ENCODE measurements at regions not wholly inside any gene's neighbourhood (a gene's known extent, or its start where the extent isn't known, plus 50 kb on each side); places are given as distances from the start of the nearest gene placed in this dataset.

- DNase-seq (no peak), ATAC-seq (no peak)
- Mint-ChIP-seq H3K27ac (no peak overlapping the region), H3K4me3 (no peak overlapping the region), H3K4me1 (ENCODE audit: low read depth) (no peaks in the 10 kb centered on the region), H3K27me3 (no peaks in the 10 kb centered on the region), H3K9me3 (peaks cover 3% of the 10 kb centered on the region), H3K36me3 (ENCODE audit: low read depth) (no peaks in the 10 kb centered on the region)
- intact Hi-C loops (cut with micrococcal nuclease), result no loop called here
- POLR2A ChIA-PET, result no interaction called here
- TF ChIP-seq, protein P1, sequence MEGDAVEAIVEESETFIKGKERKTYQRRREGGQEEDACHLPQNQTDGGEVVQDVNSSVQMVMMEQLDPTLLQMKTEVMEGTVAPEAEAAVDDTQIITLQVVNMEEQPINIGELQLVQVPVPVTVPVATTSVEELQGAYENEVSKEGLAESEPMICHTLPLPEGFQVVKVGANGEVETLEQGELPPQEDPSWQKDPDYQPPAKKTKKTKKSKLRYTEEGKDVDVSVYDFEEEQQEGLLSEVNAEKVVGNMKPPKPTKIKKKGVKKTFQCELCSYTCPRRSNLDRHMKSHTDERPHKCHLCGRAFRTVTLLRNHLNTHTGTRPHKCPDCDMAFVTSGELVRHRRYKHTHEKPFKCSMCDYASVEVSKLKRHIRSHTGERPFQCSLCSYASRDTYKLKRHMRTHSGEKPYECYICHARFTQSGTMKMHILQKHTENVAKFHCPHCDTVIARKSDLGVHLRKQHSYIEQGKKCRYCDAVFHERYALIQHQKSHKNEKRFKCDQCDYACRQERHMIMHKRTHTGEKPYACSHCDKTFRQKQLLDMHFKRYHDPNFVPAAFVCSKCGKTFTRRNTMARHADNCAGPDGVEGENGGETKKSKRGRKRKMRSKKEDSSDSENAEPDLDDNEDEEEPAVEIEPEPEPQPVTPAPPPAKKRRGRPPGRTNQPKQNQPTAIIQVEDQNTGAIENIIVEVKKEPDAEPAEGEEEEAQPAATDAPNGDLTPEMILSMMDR (IDR thresholded peaks at IDR 0.05), result no peak
- CTCF ChIA-PET, result no interaction called here
Measured at GRCh38 chr1:177435364-177435763, 264.6 kb downstream of the BRINP2 start.

GRCh38 chr1:177432897-177433296, 262.1 kb downstream of the BRINP2 start:
- peaks cover 3% of the 10 kb centered on the region for H3K9me3 Mint-ChIP-seq
- ChIA-PET POLR2A (no interaction called here), CTCF (no interaction called here)
- no peaks in the 10 kb centered on the region for H3K27me3 Mint-ChIP-seq
- H3K4me1 Mint-ChIP-seq (ENCODE audit: low read depth), result no peaks in the 10 kb centered on the region
- no peaks in the 10 kb centered on the region for H3K36me3 Mint-ChIP-seq (ENCODE audit: low read depth)
- TF ChIP-seq, protein P1 (IDR thresholded peaks at IDR 0.05), result no peak
- no peak for ATAC-seq
- no peak overlapping the region for H3K4me3 Mint-ChIP-seq
- no peak for DNase-seq
- no peak overlapping the region for H3K27ac Mint-ChIP-seq
- intact Hi-C loops (cut with micrococcal nuclease), result no loop called here

GRCh38 chr1:177431123-177431522, 260.4 kb downstream of the BRINP2 start:
- ChIA-PET POLR2A (no interaction called here), CTCF (no interaction called here)
- DNase-seq, result no peak
- TF ChIP-seq, protein P1 (IDR thresholded peaks at IDR 0.05), result no peak
- intact Hi-C loops (cut with micrococcal nuclease), result no loop called here
- H3K4me1 Mint-ChIP-seq (ENCODE audit: low read depth), result no peaks in the 10 kb centered on the region
- no peak overlapping the region for H3K4me3 Mint-ChIP-seq
- no peak overlapping the region for H3K27ac Mint-ChIP-seq
- ATAC-seq, result no peak
- no peaks in the 10 kb centered on the region for H3K27me3 Mint-ChIP-seq
- H3K36me3 Mint-ChIP-seq (ENCODE audit: low read depth), result no peaks in the 10 kb centered on the region
- peaks cover 3% of the 10 kb centered on the region for H3K9me3 Mint-ChIP-seq

DNA sequence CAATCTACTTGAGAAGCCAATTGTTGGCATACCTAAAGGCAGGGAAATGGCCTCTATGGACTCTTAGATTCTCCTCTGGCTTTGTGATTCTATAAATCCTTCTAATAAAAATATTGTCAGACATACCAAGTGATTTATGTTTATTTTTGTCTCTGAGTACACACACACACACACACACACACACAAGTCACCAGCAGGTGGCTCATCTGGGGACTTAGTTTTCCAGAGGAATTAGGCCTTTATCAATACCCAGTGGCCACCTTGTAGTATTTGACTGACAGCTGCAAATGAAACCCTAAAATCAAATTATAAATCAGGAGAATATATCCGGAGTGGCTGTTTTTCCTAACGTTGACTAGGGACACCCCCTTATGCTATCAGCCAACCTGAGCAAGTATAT, 258.5 kb downstream of the BRINP2 start:
- TF ChIP-seq, protein P1 (IDR thresholded peaks at IDR 0.05), result no peak
- H3K36me3 Mint-ChIP-seq (ENCODE audit: low read depth), result no peaks in the 10 kb centered on the region
- ATAC-seq (no peak), DNase-seq (no peak)
- H3K4me3 Mint-ChIP-seq, result no peak overlapping the region
- no peaks in the 10 kb centered on the region for H3K4me1 Mint-ChIP-seq (ENCODE audit: low read depth)
- intact Hi-C loops (cut with micrococcal nuclease), result no loop called here
- H3K27ac Mint-ChIP-seq, result no peak overlapping the region
- no peaks in the 10 kb centered on the region for H3K27me3 Mint-ChIP-seq
- CTCF ChIA-PET, result interaction anchor here (0.6 kb wide), 1 partner anchor 716 kb away, joined by 3 read pairs; no protein-coding TSS in a partner anchor
- POLR2A ChIA-PET, result no interaction called here
- no peaks in the 10 kb centered on the region for H3K9me3 Mint-ChIP-seq

DNA sequence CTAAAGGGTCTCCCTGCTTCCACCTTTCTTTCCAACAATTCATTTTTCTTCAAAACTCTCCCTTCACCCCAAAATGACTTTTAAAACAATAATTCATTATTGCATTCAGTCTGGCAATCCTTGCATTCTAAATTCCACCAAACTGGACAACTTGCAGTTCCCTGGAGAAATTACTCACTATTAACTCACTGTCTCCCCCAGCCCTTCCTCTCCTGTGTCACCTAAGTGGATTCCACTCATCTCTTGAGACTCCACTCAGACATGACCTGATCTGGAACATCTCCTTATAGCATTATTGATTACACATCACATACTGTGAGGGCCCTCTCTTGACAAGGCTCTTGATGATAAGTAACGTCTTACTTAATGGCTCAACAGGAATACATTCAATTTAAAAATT, 257.1 kb downstream of the BRINP2 start:
- POLR2A ChIA-PET, result no interaction called here
- Mint-ChIP-seq H3K27me3 (no peaks in the 10 kb centered on the region), H3K9me3 (no peaks in the 10 kb centered on the region), H3K4me1 (ENCODE audit: low read depth) (no peaks in the 10 kb centered on the region), H3K36me3 (ENCODE audit: low read depth) (no peaks in the 10 kb centered on the region), H3K4me3 (no peak overlapping the region), H3K27ac (no peak overlapping the region)
- DNase-seq (no peak), ATAC-seq (no peak)
- intact Hi-C loops (cut with micrococcal nuclease), result no loop called here
- TF ChIP-seq, protein P1 (IDR thresholded peaks at IDR 0.05), result no peak
- CTCF ChIA-PET, result no interaction called here

Measured in activated CD8-positive, alpha-beta T cell treated with anti-CD3 and anti-CD28 coated beads for 36 hours (primary cell).